Osteoblast (primary cell): ENCODE measurements at regions not wholly inside any gene's neighbourhood (a gene's known extent, or its start where the extent isn't known, plus 50 kb on each side); places are given as distances from the start of the nearest gene placed in this dataset.

Experiments
- DNase-seq: peaks from one replicate; pipeline ENCODE4 v3.0.0; 2011; ENCODE audit warnings: low spot score, mixed read lengths; ENCODE audit not compliant: insufficient read length; ENCODE audit errors: missing footprints
- H2AFZ ChIP-seq: 2 replicates; pipeline ENCODE4 v1.6.0; 2011; ENCODE audit warnings: mild to moderate bottlenecking, low read length
- H3K27ac ChIP-seq: 2 replicates; pipeline ENCODE4 v1.5.1; 2011; ENCODE audit warnings: mild to moderate bottlenecking, low read depth, low read length, moderate library complexity
- H3K27me3 ChIP-seq: 2 replicates; pipeline ENCODE4 v1.6.0; 2012; ENCODE audit warnings: mild to moderate bottlenecking, control low read depth, inconsistent platforms, low read length, moderate library complexity; ENCODE audit not compliant: insufficient read depth
- H3K36me3 ChIP-seq: 2 replicates; pipeline ENCODE4 v1.5.1; 2011; ENCODE audit warnings: mild to moderate bottlenecking, low read length, control low read depth, moderate library complexity; ENCODE audit not compliant: insufficient read depth
- H3K4me1 ChIP-seq: 2 replicates; pipeline ENCODE4 v1.5.1; 2011; ENCODE audit warnings: mild to moderate bottlenecking, low read length, control low read depth, moderate library complexity; ENCODE audit not compliant: insufficient read depth
- H3K4me2 ChIP-seq: 2 replicates; pipeline ENCODE4 v1.6.0; 2011; ENCODE audit warnings: mild to moderate bottlenecking, low read length; ENCODE audit not compliant: insufficient read depth
- H3K4me3 ChIP-seq: fragments of 200-600 bp; sonication (generic); 3 replicates; pipeline ENCODE4 v1.5.1; 2012; ENCODE audit warnings: mild to moderate bottlenecking, low read length, inconsistent platforms; ENCODE audit not compliant: insufficient read depth
- H3K79me2 ChIP-seq: 2 replicates; pipeline ENCODE4 v1.6.0; 2012; ENCODE audit warnings: mild to moderate bottlenecking, low read length, control low read depth, inconsistent platforms; ENCODE audit not compliant: insufficient read depth
- H3K9me3 ChIP-seq: 2 replicates; pipeline ENCODE4 v1.5.1; 2011; ENCODE audit warnings: low read depth, low read length, control low read depth
- H4K20me1 ChIP-seq: 2 replicates; pipeline ENCODE4 v1.6.0; 2012; ENCODE audit warnings: mild to moderate bottlenecking, low read length, control low read depth; ENCODE audit not compliant: insufficient read depth
- CTCF ChIP-seq: IDR thresholded peaks from 2 replicates; pipeline ENCODE4 v1.5.1; 2011; ENCODE audit warnings: mild to moderate bottlenecking, low read depth, low read length, moderate library complexity; ENCODE audit errors: extremely low read depth

GRCh38 chr14:81801921-81802320, 268.3 kb upstream of the SEL1L start:
- Histone ChIP-seq H3K4me2 (no peak overlapping the region), H4K20me1 (no peaks in the 10 kb centered on the region), H3K79me2 (no peaks in the 10 kb centered on the region), H2AFZ (no peak overlapping the region), H3K9me3 (peaks cover 3% of the 10 kb centered on the region), H3K36me3 (no peaks in the 10 kb centered on the region), H3K4me1 (no peaks in the 10 kb centered on the region), H3K27ac (no peak overlapping the region), H3K27me3 (no peaks in the 10 kb centered on the region), H3K4me3 (no peak overlapping the region)
- no peak for TF ChIP-seq CTCF
- DNase-seq: no peak

GRCh38 chr14:81802341-81802740, 268.7 kb upstream of the SEL1L start:
- Histone ChIP-seq H4K20me1 (no peaks in the 10 kb centered on the region), H3K9me3 (peaks cover 3% of the 10 kb centered on the region), H3K36me3 (no peaks in the 10 kb centered on the region), H3K4me1 (no peaks in the 10 kb centered on the region), H3K27me3 (no peaks in the 10 kb centered on the region), H3K4me3 (no peak overlapping the region), H2AFZ (no peak overlapping the region), H3K79me2 (no peaks in the 10 kb centered on the region), H3K27ac (no peak overlapping the region), H3K4me2 (no peak overlapping the region)
- DNase-seq: no peak
- TF ChIP-seq CTCF: no peak

GRCh38 chr14:81805785-81806184, 272.1 kb upstream of the SEL1L start:
- H3K79me2 ChIP-seq: no peaks in the 10 kb centered on the region
- no peaks in the 10 kb centered on the region for H3K36me3 ChIP-seq
- H3K27me3 ChIP-seq: no peaks in the 10 kb centered on the region
- H3K9me3 ChIP-seq: peaks cover 6% of the 10 kb centered on the region
- H3K4me3 ChIP-seq: no peak overlapping the region
- H3K27ac ChIP-seq: no peak overlapping the region
- H4K20me1 ChIP-seq: no peaks in the 10 kb centered on the region
- no peaks in the 10 kb centered on the region for H3K4me1 ChIP-seq
- no peak for DNase-seq
- TF ChIP-seq CTCF: no peak
- H2AFZ ChIP-seq: no peak overlapping the region
- no peak overlapping the region for H3K4me2 ChIP-seq

GRCh38 chr14:81811705-81812269, 278.1 kb upstream of the SEL1L start:
- H3K36me3 ChIP-seq: no peaks in the 10 kb centered on the region
- no peak overlapping the region for H3K4me2 ChIP-seq
- no peaks in the 10 kb centered on the region for H3K4me1 ChIP-seq
- no peak overlapping the region for H3K27ac ChIP-seq
- no peaks in the 10 kb centered on the region for H3K27me3 ChIP-seq
- TF ChIP-seq CTCF: no peak
- H4K20me1 ChIP-seq: no peaks in the 10 kb centered on the region
- DNase-seq: no peak
- H3K4me3 ChIP-seq: no peak overlapping the region
- H3K9me3 ChIP-seq: peaks cover 6% of the 10 kb centered on the region
- H3K79me2 ChIP-seq: no peaks in the 10 kb centered on the region
- H2AFZ ChIP-seq: no peak overlapping the region
